K562 (cell line): ENCODE measurements at regions not wholly inside any gene's neighbourhood (a gene's known extent, or its start where the extent isn't known, plus 50 kb on each side); places are given as distances from the start of the nearest gene placed in this dataset.

Experiments
- CREB1 ChIP-seq, 2 experiments: sonication (generic) in 1 of 2; formaldehyde crosslinking in 1 of 2; IDR thresholded peaks; 2 replicates each; pipeline versions ENCODE4 v1.6.1 to v1.8.0; 2012 to 2022; ENCODE audit warnings: inconsistent platforms in 1 of 2, mild to moderate bottlenecking in 1 of 2, missing genetic modification reagents in 1 of 2, moderate library complexity in 1 of 2
- EP400 ChIP-seq: fragments of 450-650 bp; IDR thresholded peaks from 2 replicates; pipeline ENCODE4 v1.6.1; 2017; ENCODE audit warnings: antibody characterized with exemption, mild to moderate bottlenecking, moderate library complexity
- EZH2 ChIP-seq: IDR thresholded peaks from 2 replicates; pipeline ENCODE4 v1.6.1; 2012; ENCODE audit warnings: low read depth, mild to moderate bottlenecking, inconsistent platforms, low read length, borderline replicate concordance
- FOXK1 ChIP-seq: sonication (generic); formaldehyde crosslinking; IDR thresholded peaks from 2 replicates; pipeline ENCODE4 v1.8.0; 2022; ENCODE audit warnings: missing genetic modification reagents, mild to moderate bottlenecking, borderline replicate concordance
- MTA3 ChIP-seq: fragments of 450-650 bp; formaldehyde crosslinking; IDR thresholded peaks from 2 replicates; pipeline ENCODE4 v1.6.1; 2017; ENCODE audit warnings: mild to moderate bottlenecking, borderline replicate concordance
- NFE2 ChIP-seq: IDR thresholded peaks from 2 replicates; pipeline ENCODE4 v1.6.1; 2014; ENCODE audit warnings: antibody characterized with exemption, low read depth
- NFXL1 ChIP-seq: fragments of 450-650 bp; formaldehyde crosslinking; IDR thresholded peaks from 2 replicates; pipeline ENCODE4 v1.4.0; 2021; ENCODE audit warnings: mild to moderate bottlenecking
- POLR2A ChIP-seq: fragments of 450-650 bp; conservative IDR thresholded peaks from 2 replicates; pipeline ENCODE4 v1.6.1; 2016
- TAF1 ChIP-seq: IDR thresholded peaks from 2 replicates; pipeline ENCODE4 v1.6.1; 2011; ENCODE audit warnings: mild to moderate bottlenecking, low read length, moderate library complexity; ENCODE audit not compliant: insufficient read depth, control insufficient read depth, severe bottlenecking; ENCODE audit errors: extremely low read depth
- ZNF12 ChIP-seq: sonication (generic); formaldehyde crosslinking; IDR thresholded peaks from 2 replicates; pipeline ENCODE4 v1.4.0; 2020; ENCODE audit warnings: mild to moderate bottlenecking, missing genetic modification reagents
- ZNF253 ChIP-seq: fragments of 250-450 bp; sonication (Bioruptor Pico); conservative IDR thresholded peaks from 2 replicates; pipeline ENCODE4 v1.6.1; 2021; ENCODE audit warnings: mild to moderate bottlenecking
- TF ChIP-seq, protein P1 (sequence below), 2 experiments: fragments of 450-650 bp; formaldehyde crosslinking in 1 of 2; IDR thresholded peaks; 2 replicates each; pipeline versions ENCODE4 v1.4.0 to v1.6.1; 2014 to 2020; ENCODE audit warnings: mild to moderate bottlenecking in 2 of 2, borderline replicate concordance in 1 of 2, low read depth in 1 of 2

DNA sequence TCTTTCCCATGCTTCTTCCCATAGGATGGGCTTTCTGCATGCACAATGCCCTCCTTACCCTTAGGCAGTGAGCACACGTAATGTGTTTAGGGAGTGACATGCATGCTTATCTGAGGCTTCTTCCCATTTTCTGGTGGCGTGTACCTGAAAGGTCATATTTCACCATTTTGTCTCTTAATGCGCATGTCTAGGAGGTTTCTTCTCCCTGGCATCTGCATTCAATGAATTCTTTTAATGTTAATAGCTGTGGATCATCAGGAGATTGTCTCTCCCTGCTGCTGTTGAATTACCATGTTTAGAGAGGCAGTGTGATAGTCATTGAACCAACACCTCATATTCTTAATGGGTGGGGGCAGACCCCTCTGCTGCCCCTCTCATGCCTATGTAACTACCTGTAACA, 205.6 kb upstream of the SGO1 start:
- no peak for TF ChIP-seq MTA3
- no peak for TF ChIP-seq EZH2
- TF ChIP-seq POLR2A: no peak
- no peak for TF ChIP-seq ZNF12
- TF ChIP-seq NFE2: no peak
- no peak for TF ChIP-seq NFXL1 (CRISPR knock-in tag)
- no peak for TF ChIP-seq TAF1
- no peak for TF ChIP-seq CREB1 (IDR thresholded peaks at IDR 0.05)
- no peak for TF ChIP-seq CREB1 (CRISPR knock-in tag; IDR thresholded peaks at IDR 0.05)
- TF ChIP-seq, protein P1, sequence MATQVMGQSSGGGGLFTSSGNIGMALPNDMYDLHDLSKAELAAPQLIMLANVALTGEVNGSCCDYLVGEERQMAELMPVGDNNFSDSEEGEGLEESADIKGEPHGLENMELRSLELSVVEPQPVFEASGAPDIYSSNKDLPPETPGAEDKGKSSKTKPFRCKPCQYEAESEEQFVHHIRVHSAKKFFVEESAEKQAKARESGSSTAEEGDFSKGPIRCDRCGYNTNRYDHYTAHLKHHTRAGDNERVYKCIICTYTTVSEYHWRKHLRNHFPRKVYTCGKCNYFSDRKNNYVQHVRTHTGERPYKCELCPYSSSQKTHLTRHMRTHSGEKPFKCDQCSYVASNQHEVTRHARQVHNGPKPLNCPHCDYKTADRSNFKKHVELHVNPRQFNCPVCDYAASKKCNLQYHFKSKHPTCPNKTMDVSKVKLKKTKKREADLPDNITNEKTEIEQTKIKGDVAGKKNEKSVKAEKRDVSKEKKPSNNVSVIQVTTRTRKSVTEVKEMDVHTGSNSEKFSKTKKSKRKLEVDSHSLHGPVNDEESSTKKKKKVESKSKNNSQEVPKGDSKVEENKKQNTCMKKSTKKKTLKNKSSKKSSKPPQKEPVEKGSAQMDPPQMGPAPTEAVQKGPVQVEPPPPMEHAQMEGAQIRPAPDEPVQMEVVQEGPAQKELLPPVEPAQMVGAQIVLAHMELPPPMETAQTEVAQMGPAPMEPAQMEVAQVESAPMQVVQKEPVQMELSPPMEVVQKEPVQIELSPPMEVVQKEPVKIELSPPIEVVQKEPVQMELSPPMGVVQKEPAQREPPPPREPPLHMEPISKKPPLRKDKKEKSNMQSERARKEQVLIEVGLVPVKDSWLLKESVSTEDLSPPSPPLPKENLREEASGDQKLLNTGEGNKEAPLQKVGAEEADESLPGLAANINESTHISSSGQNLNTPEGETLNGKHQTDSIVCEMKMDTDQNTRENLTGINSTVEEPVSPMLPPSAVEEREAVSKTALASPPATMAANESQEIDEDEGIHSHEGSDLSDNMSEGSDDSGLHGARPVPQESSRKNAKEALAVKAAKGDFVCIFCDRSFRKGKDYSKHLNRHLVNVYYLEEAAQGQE (IDR thresholded peaks at IDR 0.05; ENCODE audit: borderline replicate concordance): no peak
- TF ChIP-seq, protein P1 (CRISPR knock-in tag; IDR thresholded peaks at IDR 0.05; ENCODE audit: low read depth): no peak
- TF ChIP-seq FOXK1 (CRISPR knock-in tag): no peak
- TF ChIP-seq ZNF253: no peak
- TF ChIP-seq EP400: no peak
